Hindlimb muscle (tissue), 1 donor: ENCODE measurements at regions not wholly inside any gene's neighbourhood (a gene's known extent, or its start where the extent isn't known, plus 50 kb on each side); places are given as distances from the start of the nearest gene placed in this dataset.
"Not testable (repeated sequence)": the region's sequence is repeated elsewhere in the genome, so short reads cannot be mapped to it uniquely, and the experiment has no call there.

Experiments used
- DNase-seq: peaks from one replicate; pipeline ENCODE4 v3.0.0-alpha.2; 2013

GRCh38 chr3:182412066-182412465, 381.2 kb upstream of the ATP11B start:
- no peak for DNase-seq

DNA sequence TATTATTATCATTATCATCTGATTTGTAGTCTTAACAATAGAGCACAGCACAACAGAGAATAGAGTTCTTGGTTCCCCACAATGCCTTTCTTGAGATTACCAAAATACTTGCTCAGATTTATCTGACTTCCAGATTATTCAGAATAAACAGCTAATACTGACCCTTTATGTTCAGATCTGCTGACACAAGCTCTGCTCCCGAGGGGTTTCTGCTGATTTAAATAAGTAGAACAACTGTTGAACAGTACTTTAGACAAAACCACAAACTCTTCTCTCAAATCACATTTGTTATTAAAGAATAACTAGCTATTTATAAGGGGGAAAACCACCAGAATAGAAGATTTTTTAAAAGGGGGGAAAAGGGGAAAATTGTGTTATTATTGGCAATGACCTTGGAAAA, 380.2 kb upstream of the ATP11B start:
- DNase-seq: no peak

DNA sequence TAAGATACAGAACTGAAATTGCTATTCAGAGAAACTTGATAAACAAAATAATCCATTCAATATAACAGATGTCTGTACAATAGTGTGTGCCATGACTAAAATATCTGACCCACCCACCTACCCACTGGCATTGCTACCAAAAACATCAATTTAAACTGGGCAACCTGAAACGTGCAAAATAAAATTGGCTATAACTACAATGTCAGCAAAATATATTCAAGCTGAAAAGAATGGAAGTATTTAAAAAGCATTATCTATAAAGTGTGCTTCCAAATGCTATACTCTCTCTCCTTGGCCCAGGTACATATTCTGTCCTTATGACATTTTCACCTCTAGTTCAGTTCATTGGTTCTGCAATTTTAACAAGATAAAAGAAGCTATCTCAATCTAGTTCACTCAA, 379.6 kb upstream of the ATP11B start:
- no peak for DNase-seq

DNA sequence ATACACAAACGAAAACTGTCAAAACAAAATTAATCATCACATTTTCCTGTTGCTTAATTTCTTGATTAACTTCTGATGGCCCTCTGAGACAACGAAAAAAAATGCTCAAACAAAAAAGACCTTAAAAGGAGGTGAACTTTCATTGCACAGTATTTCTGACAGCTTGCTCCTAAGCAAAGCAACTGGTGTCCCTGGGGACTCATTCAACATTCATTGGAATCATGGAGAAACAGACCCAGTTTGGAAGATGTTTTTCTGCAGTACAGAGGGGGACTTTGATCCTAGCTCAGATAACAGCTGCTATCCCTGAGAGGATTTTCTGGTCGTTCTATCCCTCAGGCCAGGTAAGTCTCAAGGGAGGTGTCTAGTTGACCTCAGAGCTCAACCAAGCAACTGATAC, 378.7 kb upstream of the ATP11B start:
- no peak for DNase-seq

DNA sequence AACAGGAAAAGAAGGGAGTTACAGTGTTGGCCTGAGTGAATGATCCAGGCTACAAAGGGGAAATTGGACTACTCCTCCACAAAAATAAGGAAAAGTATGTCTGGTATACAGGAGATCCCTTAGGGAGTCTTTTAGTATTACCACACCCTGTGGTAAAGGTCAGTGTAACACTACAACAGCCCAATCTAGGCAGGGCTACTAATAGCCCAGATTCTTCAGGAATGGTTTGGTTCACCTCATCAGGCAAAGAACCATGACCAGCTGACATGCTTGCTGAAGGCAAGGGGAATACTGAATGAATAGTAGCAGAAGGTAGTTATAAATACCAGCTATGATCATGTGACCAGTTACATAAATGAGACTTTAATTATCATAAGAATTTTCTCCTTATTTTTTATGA, 372.6 kb upstream of the ATP11B start:
- DNase-seq: no peak

DNA sequence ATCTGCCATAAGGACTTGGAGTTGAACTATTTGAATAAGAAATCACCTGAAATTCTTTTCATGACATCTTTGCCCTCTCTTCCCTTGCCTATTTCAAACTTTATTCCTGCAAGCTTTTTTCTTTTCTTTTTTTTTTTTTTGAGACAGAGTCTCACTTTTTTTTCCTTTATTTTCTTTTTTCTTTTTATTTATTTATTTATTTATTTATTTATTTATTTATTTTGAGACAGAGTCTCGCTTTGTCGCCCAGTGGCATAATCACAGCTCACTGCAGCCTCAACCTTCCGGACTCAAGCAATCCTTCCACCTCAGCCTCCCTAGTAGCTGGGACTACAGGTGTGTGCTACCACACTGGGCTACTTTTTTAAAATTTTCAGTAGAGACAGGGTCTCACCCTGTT, 369.3 kb upstream of the ATP11B start:
- DNase-seq: no peak

DNA sequence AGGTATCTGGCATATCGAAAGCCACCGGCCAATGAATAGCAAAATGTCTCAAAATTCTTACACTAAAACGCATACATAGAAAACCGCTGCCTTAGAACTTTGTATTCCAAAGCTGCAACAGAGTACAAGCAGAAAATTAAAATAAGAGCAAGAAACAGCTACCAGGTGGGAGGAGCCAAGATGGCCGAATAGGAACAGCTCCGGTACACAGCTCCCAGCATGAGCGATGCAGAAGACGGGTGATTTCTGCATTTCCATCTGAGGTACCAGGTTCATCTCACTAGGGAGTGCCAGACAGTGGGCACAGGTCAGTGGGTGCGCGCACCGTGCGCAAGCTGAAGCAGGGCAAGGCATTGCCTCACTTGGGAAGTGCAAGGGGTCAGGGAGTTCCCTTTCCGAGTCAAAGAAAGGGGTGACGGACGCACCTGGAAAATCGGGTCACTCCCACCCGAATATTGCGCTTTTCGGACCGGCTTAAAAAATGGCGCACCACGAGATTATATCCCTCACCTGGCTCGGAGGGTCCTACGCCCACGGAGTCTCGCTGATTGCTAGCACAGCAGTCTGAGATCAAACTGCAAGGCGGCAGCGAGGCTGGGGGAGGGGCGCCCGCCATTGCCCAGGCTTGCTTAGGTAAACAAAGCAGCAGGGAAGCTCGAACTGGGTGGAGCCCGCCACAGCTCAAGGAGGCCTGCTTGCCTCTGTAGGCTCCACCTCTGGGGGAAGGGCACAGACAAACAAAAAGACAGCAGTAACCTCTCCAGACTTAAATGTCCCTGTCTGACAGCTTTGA, 367.2 kb upstream of the ATP11B start:
- DNase-seq: not testable (repeated sequence)

DNA sequence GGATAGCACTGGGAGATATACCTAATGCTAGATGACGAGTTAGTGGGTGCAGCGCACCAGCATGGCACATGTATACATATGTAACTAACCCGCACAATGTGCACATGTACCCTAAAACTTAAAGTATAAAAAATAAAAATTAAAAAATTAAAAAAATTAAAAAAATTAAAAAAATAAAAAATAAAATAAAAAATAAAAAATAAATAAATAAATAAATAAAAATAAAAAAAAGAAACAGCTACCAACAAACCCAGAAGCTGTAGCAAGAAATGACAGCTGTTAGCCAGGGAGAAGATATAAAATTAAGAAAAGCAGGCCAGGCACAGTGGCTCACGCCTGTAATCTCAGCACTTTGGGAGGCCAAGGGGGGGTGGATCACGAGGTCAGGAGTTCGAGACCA, 361.3 kb upstream of the ATP11B start:
- DNase-seq: not testable (repeated sequence)

DNA sequence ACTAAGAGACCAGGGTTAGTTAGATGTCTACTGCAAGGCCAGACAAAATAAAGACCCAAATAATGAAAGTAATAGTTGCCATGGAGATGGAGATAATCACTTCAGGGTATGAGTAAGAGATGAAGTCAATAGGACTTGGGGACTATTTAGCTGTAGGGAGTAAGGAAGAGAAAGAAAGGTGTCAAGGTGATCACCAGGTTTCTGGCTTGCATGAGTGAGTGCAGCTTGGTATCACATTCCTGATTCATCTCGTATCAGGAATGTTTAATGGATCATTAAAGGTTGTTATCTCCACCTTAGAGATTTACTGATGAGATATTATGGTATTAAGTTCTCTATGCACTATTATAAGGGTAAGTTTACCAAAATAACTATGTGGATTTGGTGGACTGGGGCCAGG, 357.4 kb upstream of the ATP11B start:
- no peak for DNase-seq

- DNase-seq: no peak
These were observed 356.8 kb upstream of the ATP11B start for GRCh38 chr3:182436547-182436946.

DNA sequence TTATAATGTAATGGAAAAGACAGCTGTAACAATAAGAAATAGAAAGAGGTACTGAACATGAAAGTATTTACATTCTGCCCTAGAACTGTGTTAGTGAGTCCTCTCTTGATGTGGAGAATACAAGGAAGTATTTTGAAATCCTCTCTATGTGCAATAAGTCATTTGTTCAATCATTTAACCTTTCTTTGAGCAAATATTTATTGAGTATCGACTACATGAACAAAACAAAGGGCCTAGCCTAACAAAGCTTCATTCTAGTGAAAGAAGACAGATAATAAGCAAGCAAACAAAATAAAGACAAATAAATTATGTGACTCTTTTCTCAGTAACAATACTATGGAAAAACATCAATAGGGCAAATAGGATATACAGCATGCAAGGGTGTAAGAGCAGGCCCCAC, 354.9 kb upstream of the ATP11B start:
- DNase-seq: no peak

DNA sequence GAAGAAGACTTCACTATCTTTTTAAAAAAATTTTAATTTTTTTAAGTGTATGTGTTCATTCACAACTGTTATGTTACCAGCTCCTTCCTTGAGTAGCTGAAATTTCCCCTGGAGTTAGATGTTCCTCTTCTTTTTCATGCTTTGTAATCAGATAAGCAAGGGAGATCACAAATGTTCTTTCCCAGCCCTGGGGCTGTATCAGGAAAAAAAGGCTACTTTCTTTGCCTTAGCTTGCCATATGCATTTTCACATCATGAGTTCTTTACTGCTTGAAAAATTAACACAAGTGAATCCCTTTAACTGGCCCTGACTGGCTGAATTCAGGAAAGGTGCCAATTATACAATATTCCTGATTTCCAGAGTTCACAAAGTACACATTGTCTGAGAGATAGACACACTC, 353.2 kb upstream of the ATP11B start:
- DNase-seq: no peak

- no peak for DNase-seq
These were observed 347.7 kb upstream of the ATP11B start for GRCh38 chr3:182445576-182445975.

- DNase-seq: no peak
These were observed 342.1 kb upstream of the ATP11B start for GRCh38 chr3:182450942-182451787.

- no peak for DNase-seq
These were observed 341.4 kb upstream of the ATP11B start for GRCh38 chr3:182451871-182452270.

DNA sequence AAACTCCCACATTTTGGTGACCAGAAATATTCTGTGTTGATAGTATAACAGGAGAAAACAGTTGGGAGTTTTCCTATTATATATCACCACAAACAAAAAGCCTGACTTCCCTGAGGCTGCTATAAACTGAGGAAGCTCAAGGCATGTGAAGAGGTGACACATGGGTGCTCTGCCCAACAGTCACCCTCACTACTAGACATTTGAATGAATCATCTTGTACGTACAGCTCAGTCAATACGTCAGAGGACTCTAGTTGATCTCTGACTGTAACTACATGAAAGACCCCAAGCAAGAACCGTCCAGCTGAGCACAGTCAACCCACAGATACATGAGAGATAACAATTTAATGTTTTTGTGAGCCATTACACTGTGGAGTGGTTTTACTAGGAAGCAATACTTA, 338.3 kb upstream of the ATP11B start:
- DNase-seq: no peak

DNA sequence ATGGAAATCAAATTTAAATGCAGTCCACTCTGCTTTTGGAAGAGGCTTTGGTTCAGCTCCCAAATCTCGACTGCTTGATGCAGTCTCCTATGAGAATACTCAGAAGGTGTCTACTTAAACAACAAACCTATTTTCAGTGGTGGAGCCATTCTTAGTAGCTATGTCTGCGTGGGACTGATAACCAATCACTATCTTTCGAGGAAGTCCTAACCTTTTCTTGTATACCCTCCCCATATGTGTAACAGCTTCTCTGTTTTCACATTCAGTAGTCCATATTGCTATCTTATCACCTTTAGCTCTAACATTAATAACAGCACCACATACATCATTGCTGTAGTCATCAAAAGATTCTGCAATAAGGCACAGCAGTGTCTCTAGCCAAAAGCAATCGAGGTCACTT, 333.0 kb upstream of the ATP11B start:
- no peak for DNase-seq

GRCh38 chr3:182462152-182462551, 331.2 kb upstream of the ATP11B start:
- no peak for DNase-seq

- DNase-seq: no peak
These were observed 328.7 kb upstream of the ATP11B start for GRCh38 chr3:182464513-182465145.

- DNase-seq: no peak
These were observed 327.8 kb upstream of the ATP11B start for GRCh38 chr3:182465301-182466185.

DNA sequence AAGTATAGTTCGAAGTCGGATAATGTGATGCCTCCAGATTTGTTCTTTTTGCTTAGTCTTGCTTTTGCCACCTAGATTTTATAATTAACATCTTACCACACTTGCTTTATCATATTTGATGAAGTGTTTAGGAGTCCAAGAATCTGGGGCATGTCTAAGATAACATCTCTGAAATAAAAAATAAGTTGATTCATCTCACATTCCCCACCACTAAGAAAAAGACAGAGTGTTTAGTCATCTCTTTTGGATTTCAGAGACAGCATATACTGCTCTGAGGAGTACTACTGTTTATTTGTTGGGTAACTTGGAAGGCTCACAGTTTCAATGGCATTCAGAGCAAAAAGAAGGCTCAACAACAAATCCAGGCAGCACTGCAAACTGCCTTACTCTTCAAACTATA, 324.2 kb upstream of the ATP11B start:
- no peak for DNase-seq

DNA sequence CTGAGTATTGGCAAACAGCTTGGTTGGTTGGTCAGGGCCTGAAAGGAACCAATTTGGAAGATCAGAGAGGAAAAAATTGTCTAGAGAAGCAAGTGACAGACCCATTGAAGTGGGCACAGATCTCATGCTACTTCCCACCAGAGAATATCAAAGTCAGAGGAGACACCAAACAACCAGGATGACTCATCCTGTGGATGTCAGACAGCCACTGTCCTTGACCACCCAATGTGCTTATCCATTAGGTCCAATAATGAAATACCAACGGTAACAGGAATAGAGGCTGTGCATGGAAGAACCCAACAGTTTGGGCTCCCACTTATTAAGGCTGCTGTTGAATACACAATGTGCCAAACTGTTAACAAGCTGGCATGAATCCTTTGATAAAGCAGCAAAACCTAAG, 323.1 kb upstream of the ATP11B start:
- no peak for DNase-seq
